ENCODE measurements at regions not wholly inside any gene's neighbourhood (a gene's known extent, or its start where the extent isn't known, plus 50 kb on each side); places are given as distances from the start of the nearest gene placed in this dataset.
"Not testable (repeated sequence)": the region's sequence is repeated elsewhere in the genome, so short reads cannot be mapped to it uniquely, and the experiment has no call there.

GRCh38 chr7:152947686-152948085, 188.1 kb downstream of the ACTR3B start:
- no peak for DNase-seq (ENCODE audit: low read depth)
- no peak for TF ChIP-seq CTCF (IDR thresholded peaks at IDR 0.05; ENCODE audit: insufficient read depth, low read depth, low read length)
- no peak overlapping the region for H3K4me3 ChIP-seq (ENCODE audit: low read depth, low read length)

GRCh38 chr7:152949253-152949652, 189.7 kb downstream of the ACTR3B start:
- no peak for DNase-seq (ENCODE audit: low read depth)
- no peak for TF ChIP-seq CTCF (IDR thresholded peaks at IDR 0.05; ENCODE audit: insufficient read depth, low read depth, low read length)

GRCh38 chr7:152949790-152950189, 190.2 kb downstream of the ACTR3B start:
- no peak for TF ChIP-seq CTCF (IDR thresholded peaks at IDR 0.05; ENCODE audit: insufficient read depth, low read depth, low read length)
- no peak for DNase-seq (ENCODE audit: low read depth)
- H3K4me3 ChIP-seq (ENCODE audit: low read depth, low read length): no peak overlapping the region

More at GRCh38 chr7:152949253-152949652, 189.7 kb downstream of the ACTR3B start:
- H3K4me3 ChIP-seq (ENCODE audit: low read depth, low read length): no peak overlapping the region

- no peak overlapping the region for H3K4me3 ChIP-seq (ENCODE audit: low read depth, low read length)
- no peak for DNase-seq (ENCODE audit: low read depth)
- no peak for TF ChIP-seq CTCF (IDR thresholded peaks at IDR 0.05; ENCODE audit: insufficient read depth, low read depth, low read length)
Observed at GRCh38 chr7:152956006-152956405, 196.5 kb downstream of the ACTR3B start.

GRCh38 chr7:152959610-152960009, 200.1 kb downstream of the ACTR3B start:
- no peak for DNase-seq (ENCODE audit: low read depth)

GRCh38 chr7:152961796-152962195, 202.2 kb downstream of the ACTR3B start:
- not testable (repeated sequence) for H3K4me3 ChIP-seq (ENCODE audit: low read depth, low read length); DNase-seq (ENCODE audit: low read depth)

More at GRCh38 chr7:152959610-152960009, 200.1 kb downstream of the ACTR3B start:
- TF ChIP-seq CTCF (IDR thresholded peaks at IDR 0.05; ENCODE audit: insufficient read depth, low read depth, low read length): no peak
- H3K4me3 ChIP-seq (ENCODE audit: low read depth, low read length): no peak overlapping the region

GRCh38 chr7:152966189-152966588, 206.6 kb downstream of the ACTR3B start:
- DNase-seq (ENCODE audit: low read depth): no peak
- no peak for TF ChIP-seq CTCF (IDR thresholded peaks at IDR 0.05; ENCODE audit: insufficient read depth, low read depth, low read length)
- H3K4me3 ChIP-seq (ENCODE audit: low read depth, low read length): no peak overlapping the region
